K562 (cell line): ENCODE measurements at regions not wholly inside any gene's neighbourhood (a gene's known extent, or its start where the extent isn't known, plus 50 kb on each side); places are given as distances from the start of the nearest gene placed in this dataset.

Experiments
- CHD2 ChIP-seq: IDR thresholded peaks from 2 replicates; pipeline ENCODE4 v1.6.1; 2011; ENCODE audit warnings: low read depth, low read length
- HDAC2 ChIP-seq: fragments of 450-650 bp; IDR thresholded peaks from 2 replicates; pipeline ENCODE4 v1.6.1; 2016; ENCODE audit warnings: mild to moderate bottlenecking
- HNRNPH1 ChIP-seq: fragments of 200-400 bp; formaldehyde crosslinking; optimal IDR thresholded peaks from 2 replicates; pipeline ENCODE3; 2017; ENCODE audit warnings: low read depth, mild to moderate bottlenecking, low read length, moderate library complexity
- MCM5 ChIP-seq: fragments of 450-650 bp; IDR thresholded peaks from 2 replicates; pipeline ENCODE4 v1.6.1; 2016; ENCODE audit warnings: low read depth
- TF ChIP-seq, protein P1 (sequence below): fragments of 250-450 bp; sonication (Bioruptor Pico); IDR thresholded peaks from 2 replicates; pipeline ENCODE4 v1.6.1; 2021; ENCODE audit warnings: mild to moderate bottlenecking

DNA sequence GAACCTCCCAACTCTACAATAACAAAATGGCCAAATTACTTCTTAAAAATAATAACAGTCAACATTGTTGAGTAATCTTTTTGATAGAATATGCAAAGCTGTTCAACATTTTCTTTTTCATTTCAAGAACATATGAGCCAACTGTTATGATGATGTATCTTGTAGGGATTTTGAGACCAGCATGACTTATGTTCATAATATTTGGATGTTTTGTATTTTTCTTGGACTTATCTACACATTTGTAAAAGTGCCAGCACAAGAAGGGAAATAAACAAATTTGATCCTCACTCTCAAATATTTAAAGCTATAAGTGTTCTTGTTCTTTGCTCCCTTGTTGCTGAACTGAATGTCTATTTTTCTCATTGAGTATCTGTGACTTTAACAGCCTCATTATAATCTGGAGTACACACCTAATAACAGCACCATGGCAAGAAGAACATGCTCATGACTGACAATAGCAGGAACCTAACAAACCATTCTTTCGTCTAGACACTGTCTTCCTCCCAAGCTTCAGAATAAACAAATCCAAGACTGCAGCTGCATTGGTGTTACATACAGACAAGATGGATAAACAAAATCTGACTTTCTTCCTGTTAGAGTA is 1049.7 kb downstream of the FAT4 start:
- TF ChIP-seq HNRNPH1 (no peak), MCM5 (no peak), CHD2 (no peak), HDAC2 (no peak)
- TF ChIP-seq, protein P1, sequence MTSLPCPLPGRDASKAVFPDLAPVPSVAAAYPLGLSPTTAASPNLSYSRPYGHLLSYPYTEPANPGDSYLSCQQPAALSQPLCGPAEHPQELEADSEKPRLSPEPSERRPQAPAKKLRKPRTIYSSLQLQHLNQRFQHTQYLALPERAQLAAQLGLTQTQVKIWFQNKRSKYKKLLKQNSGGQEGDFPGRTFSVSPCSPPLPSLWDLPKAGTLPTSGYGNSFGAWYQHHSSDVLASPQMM (CRISPR knock-in tag), result no peak
